GM21786 (cell line): ENCODE measurements at regions not wholly inside any gene's neighbourhood (a gene's known extent, or its start where the extent isn't known, plus 50 kb on each side); places are given as distances from the start of the nearest gene placed in this dataset.
"Not testable (repeated sequence)": the region's sequence is repeated elsewhere in the genome, so short reads cannot be mapped to it uniquely, and the experiment has no call there.

Experiments used
- ATAC-seq: cut with Tn5 transposase; IDR thresholded peaks from one replicate; pipeline ENCODE4 v1.9.1; 2021; ENCODE audit not compliant: unreplicated experiment

DNA sequence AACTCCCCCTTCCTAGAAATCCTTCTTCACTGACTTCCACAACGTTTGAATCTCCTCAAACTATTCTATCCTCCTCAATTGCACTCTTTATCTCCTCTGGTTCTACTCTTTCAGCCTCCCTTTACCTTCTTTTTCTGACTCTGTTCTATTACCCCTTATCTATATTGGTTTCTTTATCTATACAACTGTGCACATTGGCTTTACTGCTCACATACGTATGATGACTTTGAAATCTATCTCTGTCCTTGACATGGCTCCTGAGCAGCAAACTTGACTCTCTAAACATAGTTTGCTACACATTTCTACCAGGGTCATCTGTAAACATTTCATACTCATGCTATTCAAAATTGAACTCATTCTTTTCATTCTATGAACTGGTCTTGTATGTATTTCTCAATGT is 601.0 kb upstream of the LINC00305 start:
- no peak for ATAC-seq

DNA sequence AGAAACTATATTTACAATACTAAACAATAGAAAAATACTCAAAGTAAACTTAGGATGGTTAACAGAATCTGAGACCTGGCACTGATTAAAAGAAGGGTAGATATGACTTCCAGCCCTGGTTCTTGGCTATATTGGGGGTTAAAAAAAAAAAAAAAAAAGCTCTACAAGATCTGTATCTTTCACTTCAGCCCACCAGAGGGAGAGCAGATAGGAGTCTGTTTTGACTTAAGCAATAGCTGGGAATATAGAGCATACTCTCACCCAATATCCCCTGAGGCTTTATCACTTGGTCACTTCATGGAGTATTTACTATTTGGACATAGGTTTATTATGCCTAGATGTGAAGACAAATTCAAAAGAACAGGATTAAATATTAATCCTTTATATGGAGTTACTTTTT is 598.9 kb upstream of the LINC00305 start:
- ATAC-seq = no peak

DNA sequence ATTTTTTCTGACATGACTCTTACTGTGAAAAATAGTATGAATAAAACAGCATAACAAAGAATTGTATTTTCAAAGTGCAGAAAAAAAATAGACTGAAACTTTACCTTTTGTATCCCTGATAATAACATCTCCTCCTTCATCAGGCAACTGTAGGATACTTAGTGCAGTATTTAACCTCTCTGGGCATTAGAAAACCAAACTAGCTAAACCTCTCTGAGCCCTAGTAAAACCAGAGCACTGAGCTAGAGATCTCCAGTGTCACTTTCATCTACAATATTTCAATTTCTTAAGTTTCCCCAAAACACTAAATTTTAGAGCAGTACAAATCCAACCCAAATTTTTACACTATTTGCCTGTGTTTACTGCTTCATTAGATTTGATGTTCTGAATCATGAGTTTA is 594.0 kb upstream of the LINC00305 start:
- ATAC-seq = no peak

- no peak for ATAC-seq
Observed at GRCh38 chr18:64734063-64734462, 585.2 kb upstream of the LINC00305 start.

DNA sequence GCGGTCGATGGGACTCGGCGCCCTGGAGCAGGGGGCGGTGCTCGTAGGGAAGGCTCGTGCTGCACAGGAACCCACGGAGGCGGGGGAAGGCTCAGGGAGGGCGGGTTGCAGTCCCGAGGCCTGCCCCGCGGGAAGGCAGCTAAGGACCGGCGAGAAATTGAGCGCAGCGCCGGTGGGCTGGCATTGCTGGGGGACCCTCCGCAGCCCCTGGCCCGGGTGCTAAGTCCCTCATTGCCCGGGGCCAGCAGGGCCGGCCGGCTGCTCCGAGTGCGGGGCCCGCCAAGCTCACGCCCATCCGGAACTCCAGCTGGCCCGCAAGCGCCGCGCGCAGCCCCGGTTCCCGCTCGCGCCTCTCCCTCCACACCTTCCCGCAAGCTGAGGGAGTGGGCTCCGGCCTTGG is 576.8 kb upstream of the LINC00305 start:
- not testable (repeated sequence) for ATAC-seq

- ATAC-seq = no peak
Observed at GRCh38 chr18:64720781-64721464, 572.0 kb upstream of the LINC00305 start.

DNA sequence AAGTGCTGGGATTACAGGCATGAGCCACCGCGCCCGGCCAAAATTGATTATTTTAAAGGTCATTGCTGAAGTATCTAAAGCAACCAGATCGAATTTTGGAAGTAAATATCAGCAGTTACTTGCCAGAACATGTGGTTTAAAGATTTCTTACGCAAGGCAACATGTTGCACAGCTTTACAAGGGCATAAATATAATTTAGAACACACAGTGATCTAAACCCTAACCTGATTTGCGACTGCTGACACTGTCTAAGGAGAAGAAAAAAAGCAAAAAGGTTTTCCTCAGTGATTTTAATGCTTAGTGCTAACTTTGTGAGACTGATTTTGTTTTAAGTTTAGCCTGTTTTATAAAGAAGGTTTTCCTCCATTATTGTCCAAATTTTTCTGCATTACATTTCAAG is 569.9 kb upstream of the LINC00305 start:
- no peak for ATAC-seq

- ATAC-seq = no peak
Observed at GRCh38 chr18:64717026-64717425, 568.1 kb upstream of the LINC00305 start.

- ATAC-seq = no peak
Observed at GRCh38 chr18:64714086-64714485, 565.2 kb upstream of the LINC00305 start.

- peak; percentile 99 for ATAC-seq
Observed at GRCh38 chr18:64713284-64713683, 564.4 kb upstream of the LINC00305 start.

GRCh38 chr18:64712035-64712434 is 563.1 kb upstream of the LINC00305 start:
- ATAC-seq = no peak

DNA sequence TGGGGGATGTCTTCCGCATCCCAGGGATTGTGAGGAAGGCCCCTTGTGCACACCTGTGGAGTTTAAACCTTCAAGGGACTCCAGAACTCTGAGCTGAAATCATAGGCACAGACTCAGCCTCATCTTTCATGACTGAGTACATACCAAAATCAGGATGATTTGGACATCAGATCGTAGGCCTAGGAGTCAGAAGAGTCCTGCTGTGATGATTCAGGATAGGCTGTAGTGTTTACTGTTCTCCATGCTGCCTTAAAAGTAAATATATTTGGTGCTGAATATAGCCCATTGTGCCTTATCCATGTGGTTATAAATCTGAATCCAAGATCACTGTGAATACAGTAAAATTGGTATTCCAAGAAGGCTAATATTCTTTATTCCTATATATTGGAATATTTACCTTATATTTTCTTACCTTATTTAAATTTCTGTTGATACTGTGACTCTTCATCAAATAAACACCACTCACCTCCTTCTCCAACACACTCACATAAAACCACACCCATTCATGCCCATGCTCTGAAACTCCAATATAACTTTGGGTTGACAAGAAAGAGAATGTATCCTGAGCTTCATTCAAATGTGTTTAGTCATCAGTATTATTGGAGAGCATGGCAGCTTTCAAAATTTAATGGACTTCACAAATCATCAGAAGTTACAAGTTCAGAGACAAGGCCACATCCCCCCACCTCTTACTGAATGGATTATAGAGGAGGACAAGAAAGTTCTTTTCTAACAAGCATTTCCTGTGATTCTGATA is 561.4 kb upstream of the LINC00305 start:
- no peak for ATAC-seq

- ATAC-seq = no peak
Observed at GRCh38 chr18:64707052-64707451, 558.2 kb upstream of the LINC00305 start.

DNA sequence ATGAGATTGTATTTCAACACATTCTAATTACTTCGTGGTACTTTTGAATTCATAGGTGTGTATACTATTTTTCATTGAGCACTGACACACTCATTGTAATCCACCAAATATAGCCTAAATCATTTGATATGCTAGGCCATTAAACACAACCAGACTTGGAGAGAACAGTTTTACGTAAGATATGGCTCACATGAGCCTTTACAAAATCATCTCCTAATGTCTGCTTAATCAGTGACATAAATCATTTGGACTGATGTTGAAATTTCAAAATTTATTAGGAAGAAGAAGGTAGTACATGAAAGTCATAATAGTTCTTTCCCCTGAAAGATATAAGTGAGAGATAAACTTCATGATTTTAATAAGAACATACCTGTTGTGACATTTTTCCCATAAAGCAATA is 550.2 kb upstream of the LINC00305 start:
- ATAC-seq = no peak

DNA sequence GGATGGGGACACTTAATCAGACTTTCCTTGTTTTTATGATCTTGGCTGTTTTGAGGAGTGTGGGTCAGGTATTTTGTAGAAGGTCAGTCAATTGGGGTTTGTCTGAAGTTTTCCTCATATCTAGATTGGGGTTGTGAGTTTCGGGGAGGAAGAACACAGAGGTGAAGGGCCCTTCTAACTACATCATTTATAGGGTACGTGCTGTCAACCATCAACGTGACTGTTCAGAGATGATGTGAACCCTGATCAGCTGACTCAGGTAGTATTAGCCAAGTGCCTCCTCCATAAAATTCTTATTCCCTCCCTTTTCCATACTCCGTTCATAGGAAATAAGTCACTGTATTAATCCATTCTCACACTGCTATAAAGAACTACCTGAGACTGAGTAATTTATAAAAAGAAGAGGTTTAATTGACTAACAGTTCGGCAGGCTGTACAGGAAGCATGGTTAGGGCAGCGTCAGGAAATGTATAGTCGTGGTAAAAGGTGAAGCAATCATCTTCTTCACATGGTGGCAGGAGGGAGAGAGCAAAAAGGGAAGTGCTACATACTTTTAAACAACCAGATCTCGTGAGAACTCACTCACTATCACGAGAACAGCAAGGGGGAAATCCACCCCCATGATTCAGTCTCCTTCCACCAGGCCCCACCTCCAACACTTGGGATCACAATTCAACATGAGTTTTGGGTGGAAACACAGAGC is 547.1 kb upstream of the LINC00305 start:
- ATAC-seq = no peak

GRCh38 chr18:64693766-64694165 is 544.9 kb upstream of the LINC00305 start:
- ATAC-seq = no peak

DNA sequence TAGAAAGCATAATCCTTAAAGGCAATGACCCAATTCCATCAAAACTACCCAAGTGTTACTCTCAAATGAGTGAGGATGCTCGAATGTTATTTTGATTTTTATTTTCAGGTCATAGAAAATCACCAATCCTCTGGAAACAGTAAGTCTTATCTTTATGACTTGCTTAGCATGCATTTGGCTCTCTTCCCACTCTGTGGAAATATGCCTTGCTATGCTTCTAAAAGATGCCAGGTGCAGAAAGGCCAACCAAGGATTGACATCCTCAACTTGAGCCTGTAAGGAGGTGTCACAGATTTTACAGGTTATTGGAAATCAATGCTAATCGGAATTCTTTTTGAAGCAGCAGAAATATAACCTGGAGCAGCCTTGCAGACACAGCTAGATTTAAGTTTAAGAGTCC is 543.9 kb upstream of the LINC00305 start:
- no peak for ATAC-seq

GRCh38 chr18:64679121-64679520 is 530.2 kb upstream of the LINC00305 start:
- ATAC-seq = no peak

GRCh38 chr18:64678048-64678447 is 529.2 kb upstream of the LINC00305 start:
- ATAC-seq = no peak

- ATAC-seq = no peak
Observed at GRCh38 chr18:64674694-64675093, 525.8 kb upstream of the LINC00305 start.

- not testable (repeated sequence) for ATAC-seq
Observed at GRCh38 chr18:64671293-64671692, 522.4 kb upstream of the LINC00305 start.

DNA sequence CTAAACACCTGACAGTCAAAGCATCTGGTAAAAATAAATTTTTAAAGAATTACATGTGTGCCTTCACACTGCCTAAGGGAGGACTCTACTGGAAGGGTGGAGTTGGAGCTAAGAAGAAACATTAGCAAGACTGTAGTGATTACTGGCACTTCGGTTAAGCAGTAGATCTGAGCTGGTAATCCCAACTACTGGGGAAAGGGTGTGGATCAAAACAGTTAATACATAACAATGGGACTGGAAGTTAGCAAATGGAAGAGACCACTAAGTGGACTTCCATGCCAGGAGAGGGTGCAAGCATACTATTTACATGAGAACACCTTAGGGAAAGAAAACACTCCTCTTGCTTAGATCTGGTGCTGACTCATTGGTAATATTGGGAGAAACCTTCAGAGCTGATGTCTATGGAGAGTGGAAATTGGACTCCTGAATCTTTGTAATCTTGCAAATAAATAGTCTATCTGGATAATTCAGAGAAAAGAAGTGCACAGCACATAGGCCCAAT is 519.6 kb upstream of the LINC00305 start:
- no peak for ATAC-seq
